ENCODE measurements at regions not wholly inside any gene's neighbourhood (a gene's known extent, or its start where the extent isn't known, plus 50 kb on each side); places are given as distances from the start of the nearest gene placed in this dataset.

- TF ChIP-seq CTCF (IDR thresholded peaks at IDR 0.05; ENCODE audit: control insufficient read depth, insufficient read depth, low read depth, low read length, missing control alignments): no peak
- DNase-seq (ENCODE audit: low read depth): no peak
- H3K4me3 ChIP-seq (ENCODE audit: control insufficient read depth, low read depth, low read length): no peak overlapping the region
These were observed 463.6 kb downstream of the TBC1D22A start for GRCh38 chr22:47225931-47226633.

GRCh38 chr22:47225080-47225930, 462.9 kb downstream of the TBC1D22A start:
- no peak for DNase-seq (ENCODE audit: low read depth)
- no peak overlapping the region for H3K4me3 ChIP-seq (ENCODE audit: control insufficient read depth, low read depth, low read length)
- no peak for TF ChIP-seq CTCF (IDR thresholded peaks at IDR 0.05; ENCODE audit: control insufficient read depth, insufficient read depth, low read depth, low read length, missing control alignments)

Data from AG09309 (cell line).